Liver (tissue), 8 donors: ENCODE measurements at regions not wholly inside any gene's neighbourhood (a gene's known extent, or its start where the extent isn't known, plus 50 kb on each side); places are given as distances from the start of the nearest gene placed in this dataset.

Experiments used
- DNase-seq: peaks from one replicate; pipeline ENCODE4 v3.0.0-alpha.2; 2017; ENCODE audit warnings: low spot score
- H3K27ac ChIP-seq, 2 donors: one replicate each; pipeline ENCODE4 v1.7.0; 2013; ENCODE audit warnings: inconsistent platforms in 2 of 2, low read length in 2 of 2, control low read depth in 1 of 2, low read depth in 1 of 2, mild to moderate bottlenecking in 1 of 2
- H3K27me3 ChIP-seq, 4 donors: one replicate each; pipeline versions ENCODE4 v1.6.1 to v1.7.0; 2013; ENCODE audit warnings: low read length in 3 of 4, inconsistent platforms in 1 of 4, mild to moderate bottlenecking in 1 of 4, moderate library complexity in 1 of 4; ENCODE audit not compliant: control insufficient read depth in 4 of 4, insufficient read depth in 4 of 4
- H3K36me3 ChIP-seq, 4 donors: one replicate each; pipeline versions ENCODE4 v1.6.1 to v1.7.0; 2013; ENCODE audit warnings: low read length in 3 of 4, mild to moderate bottlenecking in 3 of 4, low read depth in 1 of 4, moderate library complexity in 1 of 4; ENCODE audit not compliant: control insufficient read depth in 4 of 4, insufficient read depth in 3 of 4
- H3K4me1 ChIP-seq, 4 donors: one replicate each; pipeline versions ENCODE4 v1.6.1 to v1.7.0; 2013; ENCODE audit warnings: low read length in 3 of 4, mild to moderate bottlenecking in 3 of 4, moderate library complexity in 1 of 4; ENCODE audit not compliant: control insufficient read depth in 4 of 4, insufficient read depth in 4 of 4
- H3K4me3 ChIP-seq, 3 donors: one replicate each; pipeline versions ENCODE4 v1.6.1 to v1.7.0; 2013; ENCODE audit warnings: low read length in 3 of 3, control low read depth in 1 of 3, low read depth in 1 of 3, mild to moderate bottlenecking in 1 of 3
- H3K9ac ChIP-seq, 2 donors: one replicate each; pipeline ENCODE4 v1.7.0; 2013; ENCODE audit warnings: low read length in 2 of 2, mild to moderate bottlenecking in 2 of 2, moderate library complexity in 2 of 2, control low read depth in 1 of 2, low read depth in 1 of 2
- H3K9me3 ChIP-seq, 4 donors: one replicate each; pipeline versions ENCODE4 v1.6.1 to v1.7.0; 2013; ENCODE audit warnings: low read length in 3 of 4; ENCODE audit not compliant: control insufficient read depth in 4 of 4
- ATF3 ChIP-seq: IDR thresholded peaks from 2 replicates; pipeline ENCODE4 v1.6.1; 2016; ENCODE audit warnings: antibody characterized with exemption
- CTCF ChIP-seq: fragments of 150-350 bp; IDR thresholded peaks from 2 replicates; pipeline ENCODE4 v1.5.1; 2017; ENCODE audit warnings: improper control_type of control experiment, low read depth, low read length; ENCODE audit not compliant: missing input control
- EGR1 ChIP-seq, 2 donors: IDR thresholded peaks; 2 replicates each; pipeline ENCODE4 v1.6.1; 2016 to 2018; ENCODE audit warnings: antibody characterized with exemption in 2 of 2, low read depth in 2 of 2
- FOXA1 ChIP-seq: IDR thresholded peaks from 2 replicates; pipeline ENCODE4 v1.6.1; 2016; ENCODE audit warnings: antibody characterized with exemption
- FOXA2 ChIP-seq: IDR thresholded peaks from 2 replicates; pipeline ENCODE4 v1.6.1; 2016; ENCODE audit warnings: antibody characterized with exemption
- GABPA ChIP-seq, 2 donors: IDR thresholded peaks in 1 of 2; conservative IDR thresholded peaks in 1 of 2; 2 replicates each; pipeline ENCODE4 v1.6.1; 2016; ENCODE audit warnings: antibody characterized with exemption in 2 of 2, mild to moderate bottlenecking in 1 of 2, moderate library complexity in 1 of 2
- HNF4G ChIP-seq: IDR thresholded peaks from 2 replicates; pipeline ENCODE4 v1.6.1; 2016; ENCODE audit warnings: antibody characterized with exemption
- RXRA ChIP-seq, 2 donors: IDR thresholded peaks; 2 replicates each; pipeline ENCODE4 v1.6.1; 2017 to 2018; ENCODE audit warnings: antibody characterized with exemption in 2 of 2, mild to moderate bottlenecking in 1 of 2
- SP1 ChIP-seq: IDR thresholded peaks from 2 replicates; pipeline ENCODE4 v1.6.1; 2018; ENCODE audit warnings: antibody characterized with exemption, mild to moderate bottlenecking
- TAF1 ChIP-seq: conservative IDR thresholded peaks from 2 replicates; pipeline ENCODE4 v1.6.1; 2016; ENCODE audit warnings: antibody characterized with exemption, mild to moderate bottlenecking
- YY1 ChIP-seq: IDR thresholded peaks from 2 replicates; pipeline ENCODE4 v1.6.1; 2016; ENCODE audit warnings: antibody characterized with exemption, mild to moderate bottlenecking
- ZBTB33 ChIP-seq: IDR thresholded peaks from 2 replicates; pipeline ENCODE4 v1.6.1; 2016; ENCODE audit warnings: antibody characterized with exemption
- WGBS: extraction: QIAGEN DNeasy Blood & Tissue Kit; methylation state at CpG from one replicate; pipeline ENCODE4 v1.1.7; 2013; 5-methylcytosine and 5-hydroxymethylcytosine counted together
- TF ChIP-seq, protein P1 (sequence below): IDR thresholded peaks from 2 replicates; pipeline ENCODE4 v1.6.1; 2016; ENCODE audit warnings: antibody characterized with exemption
- donor health status: healthy.
- donor health status: healthy.
- donor health status: healthy.
- donor health status: healthy.
- donor health status: healthy.

DNA sequence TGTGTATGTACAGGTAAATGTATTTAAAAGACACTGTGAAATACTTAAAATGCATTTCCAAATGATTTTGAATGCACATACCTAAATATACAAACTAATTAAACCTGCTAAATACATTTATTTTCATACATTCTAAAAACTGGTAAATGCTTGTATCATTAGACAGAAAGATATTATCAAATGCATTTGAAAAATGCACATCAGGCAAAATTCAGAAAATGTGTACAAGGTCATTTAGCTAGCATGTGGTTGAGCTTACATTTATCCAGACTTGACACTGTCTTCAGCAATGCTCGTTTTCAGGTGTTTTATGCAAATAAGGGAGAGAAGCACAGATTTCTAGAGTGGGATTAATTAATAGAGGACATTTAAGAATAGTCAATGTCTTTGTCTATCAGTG, 374.2 kb downstream of the SUCLG1 start:
- no peak overlapping the region for H3K9ac ChIP-seq
- no peak for TF ChIP-seq EGR1 (IDR thresholded peaks at IDR 0.05; ENCODE audit: low read depth in 2 of 2)
- no peak for TF ChIP-seq ZBTB33
- no peak for TF ChIP-seq CTCF
- TF ChIP-seq FOXA1, result no peak
- no peak for TF ChIP-seq RXRA (IDR thresholded peaks at IDR 0.05)
- TF ChIP-seq, protein P1, sequence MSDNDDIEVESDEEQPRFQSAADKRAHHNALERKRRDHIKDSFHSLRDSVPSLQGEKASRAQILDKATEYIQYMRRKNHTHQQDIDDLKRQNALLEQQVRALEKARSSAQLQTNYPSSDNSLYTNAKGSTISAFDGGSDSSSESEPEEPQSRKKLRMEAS, result no peak
- H3K27ac ChIP-seq, result no peak overlapping the region
- 36% methylated on average over 1 of the region's 1 CpG for WGBS
- no peaks in the 10 kb centered on the region for H3K4me1 ChIP-seq
- H3K4me3 ChIP-seq, result no peak overlapping the region
- no peaks in the 10 kb centered on the region for H3K9me3 ChIP-seq
- no peak for DNase-seq
- no peaks in the 10 kb centered on the region for H3K36me3 ChIP-seq
- H3K27me3 ChIP-seq, result no peaks in the 10 kb centered on the region

GRCh38 chr2:84083984-84084383, 375.1 kb downstream of the SUCLG1 start:
- TF ChIP-seq GABPA (IDR thresholded peaks at IDR 0.05 in 1 of 2, conservative IDR thresholded peaks at IDR 0.05 in 1 of 2), result no peak
- TF ChIP-seq ATF3, result no peak
- TF ChIP-seq EGR1 (IDR thresholded peaks at IDR 0.05; ENCODE audit: low read depth in 2 of 2), result no peak
- TF ChIP-seq ZBTB33, result no peak
- H3K4me3 ChIP-seq, result no peak overlapping the region
- no peaks in the 10 kb centered on the region for H3K27me3 ChIP-seq
- 75% methylated on average over 1 of the region's 1 CpG for WGBS
- H3K9ac ChIP-seq, result no peak overlapping the region
- no peaks in the 10 kb centered on the region for H3K9me3 ChIP-seq
- no peaks in the 10 kb centered on the region for H3K4me1 ChIP-seq
- no peak for DNase-seq
- no peak overlapping the region for H3K27ac ChIP-seq
- no peaks in the 10 kb centered on the region for H3K36me3 ChIP-seq

DNA sequence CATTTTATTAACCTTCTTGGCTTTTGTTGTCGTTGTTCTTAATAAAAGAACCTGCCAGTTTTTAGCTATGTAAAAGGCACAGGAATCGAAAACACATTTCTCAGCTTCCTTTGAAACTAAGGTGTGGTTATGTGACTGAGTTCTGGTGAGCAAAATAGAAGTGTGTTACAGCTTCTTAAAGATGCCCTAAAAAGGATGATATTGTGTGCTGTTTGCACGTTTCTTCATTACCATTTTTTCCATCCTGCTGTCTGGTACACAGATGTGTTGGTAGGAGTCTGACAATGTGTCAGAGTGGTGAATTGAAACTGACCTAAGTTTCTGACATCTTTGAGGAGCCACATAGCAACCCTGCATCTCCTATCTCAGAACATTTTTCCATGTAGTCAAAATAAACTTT, 380.6 kb downstream of the SUCLG1 start:
- Histone ChIP-seq H3K27ac (no peak overlapping the region), H3K36me3 (no peaks in the 10 kb centered on the region)
- no peak for TF ChIP-seq YY1
- TF ChIP-seq, protein P1, result no peak
- no peak for TF ChIP-seq EGR1 (IDR thresholded peaks at IDR 0.05; ENCODE audit: low read depth in 2 of 2)
- TF ChIP-seq GABPA (IDR thresholded peaks at IDR 0.05 in 1 of 2, conservative IDR thresholded peaks at IDR 0.05 in 1 of 2), result no peak
- TF ChIP-seq RXRA (IDR thresholded peaks at IDR 0.05), result no peak
- no peak for TF ChIP-seq TAF1
- no peak for TF ChIP-seq ZBTB33
- no peak for TF ChIP-seq HNF4G
- no peak for TF ChIP-seq FOXA2
- TF ChIP-seq CTCF, result no peak
- TF ChIP-seq ATF3, result no peak
- TF ChIP-seq SP1, result no peak

More for the DNA sequence above, 380.6 kb downstream of the SUCLG1 start:
- no peak for DNase-seq
- no peak overlapping the region for H3K4me3 ChIP-seq
- 73% methylated on average over 3 of the region's 3 CpGs for WGBS
- no peak overlapping the region for H3K9ac ChIP-seq
- H3K27me3 ChIP-seq, result no peaks in the 10 kb centered on the region
- H3K9me3 ChIP-seq, result no peaks in the 10 kb centered on the region
- H3K4me1 ChIP-seq, result no peaks in the 10 kb centered on the region
